Keratinocyte (primary cell): ENCODE measurements at regions not wholly inside any gene's neighbourhood (a gene's known extent, or its start where the extent isn't known, plus 50 kb on each side); places are given as distances from the start of the nearest gene placed in this dataset.

Experiments
- DNase-seq: peaks from one replicate; pipeline ENCODE4 v3.0.0-alpha.2; 2011; ENCODE audit warnings: low read depth, missing footprints, low spot score
- FAIRE-seq: peaks from 2 replicates; lab custom pipeline; 2011; peaks lifted over from hg19 to GRCh38; lab: Jason Lieb, UNC
- H2AFZ ChIP-seq: 2 replicates; pipeline ENCODE4 v1.6.0; 2012; ENCODE audit warnings: low read length, control low read depth, inconsistent platforms; ENCODE audit not compliant: control insufficient read depth
- H3K27ac ChIP-seq: 2 replicates; pipeline ENCODE4 v1.5.1; 2011; ENCODE audit warnings: low read length; ENCODE audit not compliant: control insufficient read depth, insufficient read depth
- H3K27me3 ChIP-seq: 3 replicates; pipeline ENCODE4 v1.6.0; 2011; ENCODE audit warnings: low read length; ENCODE audit not compliant: control insufficient read depth, insufficient read depth; ENCODE audit errors: extremely low read depth
- H3K36me3 ChIP-seq, 2 experiments: 2 replicates in 1 of 2; 3 replicates in 1 of 2; pipeline ENCODE4 v1.5.1; 2011; ENCODE audit warnings: low read length in 2 of 2, mild to moderate bottlenecking in 1 of 2; ENCODE audit not compliant: control insufficient read depth in 2 of 2, insufficient read depth in 2 of 2; ENCODE audit errors: extremely low read depth in 1 of 2
- H3K4me1 ChIP-seq: 3 replicates; pipeline ENCODE4 v1.5.1; 2011; ENCODE audit warnings: low read length; ENCODE audit not compliant: control insufficient read depth, insufficient read depth; ENCODE audit errors: extremely low read depth
- H3K4me2 ChIP-seq: 3 replicates; pipeline ENCODE4 v1.6.0; 2011; ENCODE audit warnings: low read depth, low read length; ENCODE audit not compliant: control insufficient read depth, insufficient read depth; ENCODE audit errors: extremely low read depth
- H3K4me3 ChIP-seq, 3 experiments: fragments of 200-600 bp in 1 of 3; sonication (generic) in 1 of 3; 2 replicates in 2 of 3; 3 replicates in 1 of 3; pipeline ENCODE4 v1.5.1; 2011 to 2016; ENCODE audit warnings: low read length in 3 of 3, mild to moderate bottlenecking in 3 of 3, control low read depth in 2 of 3, inconsistent platforms in 1 of 3, low read depth in 1 of 3, mixed read lengths in 1 of 3, mixed run types in 1 of 3, moderate library complexity in 1 of 3; ENCODE audit not compliant: control insufficient read depth in 2 of 3, insufficient read depth in 2 of 3; ENCODE audit errors: extremely low read depth in 1 of 3
- H3K79me2 ChIP-seq: 2 replicates; pipeline ENCODE4 v1.6.0; 2012; ENCODE audit warnings: low read length; ENCODE audit not compliant: control insufficient read depth, insufficient read depth
- H3K9ac ChIP-seq: 3 replicates; pipeline ENCODE4 v1.6.0; 2011; ENCODE audit warnings: low read length; ENCODE audit not compliant: control insufficient read depth, insufficient read depth; ENCODE audit errors: extremely low read depth
- H3K9me1 ChIP-seq: 3 replicates; pipeline ENCODE4 v1.6.0; 2011; ENCODE audit warnings: low read length; ENCODE audit not compliant: control insufficient read depth, insufficient read depth; ENCODE audit errors: extremely low read depth
- H3K9me3 ChIP-seq: 2 replicates; pipeline ENCODE4 v1.5.1; 2012; ENCODE audit warnings: low read depth, low read length; ENCODE audit not compliant: control insufficient read depth
- H4K20me1 ChIP-seq: 3 replicates; pipeline ENCODE4 v1.6.0; 2011; ENCODE audit warnings: low read length; ENCODE audit not compliant: control insufficient read depth, insufficient read depth; ENCODE audit errors: extremely low read depth
- CTCF ChIP-seq, 3 experiments: IDR thresholded peaks in 1 of 3; conservative IDR thresholded peaks in 1 of 3; optimal IDR thresholded peaks in 1 of 3; 2 replicates in 2 of 3; 3 replicates in 1 of 3; pipeline versions ENCODE3 to v1.5.1; 2011; ENCODE audit warnings: low read length in 3 of 3, mild to moderate bottlenecking in 3 of 3, moderate library complexity in 2 of 3, control low read depth in 1 of 3, inconsistent platforms in 1 of 3; ENCODE audit not compliant: insufficient read depth in 2 of 3; ENCODE audit errors: extremely low read depth in 1 of 3
- EZH2 ChIP-seq: IDR thresholded peaks from one replicate; pipeline ENCODE4 v1.6.1; 2012; ENCODE audit warnings: inconsistent platforms, mild to moderate bottlenecking, low read length, moderate library complexity
- dilution Hi-C: fragments of 300-500 bp; cut with MboI; formaldehyde crosslinking; loops from one replicate; pipeline ENCODE4 v1.7.0; 2020; ENCODE audit warnings: low sequenced_read_pairs; ENCODE audit not compliant: extremely low pct_ligation_motif_present

- Histone ChIP-seq H3K36me3 (no peaks in the 10 kb centered on the region), H3K4me1 (no peaks in the 10 kb centered on the region), H3K27me3 (no peaks in the 10 kb centered on the region), H3K4me2 (no peak overlapping the region), H2AFZ (no peak overlapping the region), H4K20me1 (no peaks in the 10 kb centered on the region), H3K79me2 (no peaks in the 10 kb centered on the region), H3K9me3 (no peaks in the 10 kb centered on the region), H3K27ac (no peak overlapping the region), H3K9me1 (no peaks in the 10 kb centered on the region), H3K9ac (no peak overlapping the region), H3K4me3 (no peak overlapping the region)
- no peak for DNase-seq
- no peak for FAIRE-seq
- dilution Hi-C loops: no loop called here
- TF ChIP-seq CTCF (optimal IDR thresholded peaks at IDR 0.05 in 1 of 3, IDR thresholded peaks at IDR 0.05 in 1 of 3, conservative IDR thresholded peaks at IDR 0.05 in 1 of 3; ENCODE audit: extremely low read depth in 1 of 3, insufficient read depth in 2 of 3, low read length in 3 of 3) (no peak), EZH2 (no peak)
Measured at GRCh38 chr5:155595791-155596190, 582.2 kb downstream of the KIF4B start.

GRCh38 chr5:155598552-155598951, 585.0 kb downstream of the KIF4B start:
- FAIRE-seq (no peak), DNase-seq (no peak)
- H3K27ac ChIP-seq: no peak overlapping the region
- no peaks in the 10 kb centered on the region for H3K4me1 ChIP-seq
- no peaks in the 10 kb centered on the region for H3K27me3 ChIP-seq
- no peaks in the 10 kb centered on the region for H4K20me1 ChIP-seq
- no peak overlapping the region for H3K4me3 ChIP-seq
- TF ChIP-seq CTCF (optimal IDR thresholded peaks at IDR 0.05 in 1 of 3, IDR thresholded peaks at IDR 0.05 in 1 of 3, conservative IDR thresholded peaks at IDR 0.05 in 1 of 3; ENCODE audit: extremely low read depth in 1 of 3, insufficient read depth in 2 of 3, low read length in 3 of 3): no peak
- TF ChIP-seq EZH2: no peak
- no peaks in the 10 kb centered on the region for H3K36me3 ChIP-seq
- no peaks in the 10 kb centered on the region for H3K9me3 ChIP-seq
- dilution Hi-C loops: no loop called here
- H2AFZ ChIP-seq: no peak overlapping the region
- no peaks in the 10 kb centered on the region for H3K9me1 ChIP-seq
- no peak overlapping the region for H3K9ac ChIP-seq
- no peak overlapping the region for H3K4me2 ChIP-seq
- H3K79me2 ChIP-seq: no peaks in the 10 kb centered on the region
